ENCODE measurements at regions not wholly inside any gene's neighbourhood (a gene's known extent, or its start where the extent isn't known, plus 50 kb on each side); places are given as distances from the start of the nearest gene placed in this dataset.

DNA sequence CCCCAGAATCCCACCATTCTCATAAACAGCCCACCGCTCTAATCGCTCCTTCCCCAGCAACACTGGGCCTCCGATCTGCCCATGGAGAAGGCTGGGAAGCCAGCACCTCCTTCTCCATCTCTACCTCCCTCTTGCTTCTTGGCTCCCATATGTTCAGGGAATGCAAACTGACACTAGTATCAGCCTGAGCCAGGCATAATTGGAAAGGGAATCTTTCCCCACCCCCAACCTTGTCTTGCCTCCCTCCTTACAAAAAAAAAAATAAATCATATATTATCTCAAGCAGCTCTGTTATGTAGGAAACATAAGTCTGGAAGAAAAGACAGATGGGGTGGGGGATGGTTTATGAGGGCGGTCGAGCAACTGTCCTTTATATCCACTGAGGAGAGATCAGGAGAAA lies 127.2 kb downstream of the NAV1 start:
- H3K9me3 ChIP-seq (replicated peaks in 1 of 2; ENCODE audit: control insufficient read depth in 1 of 2, insufficient read depth in 1 of 2, low read length in 2 of 2), result no peaks in the 10 kb centered on the region
- H3K4me1 ChIP-seq (ENCODE audit: control insufficient read depth in 1 of 2, insufficient read depth in 2 of 2, low read length in 2 of 2), result no peaks in the 10 kb centered on the region
- Mint-ChIP-seq H3K4me1 (no peaks in the 10 kb centered on the region), H3K27me3 (ENCODE audit: low read depth in 3 of 3) (peaks cover 2 to 5% (median 3%) of the 10 kb centered on the region in 3 donors), H3K36me3 (no peaks in the 10 kb centered on the region), H3K9me3 (peaks cover 0 to 1% (median 0%) of the 10 kb centered on the region in 7 donors), H3K27ac (no peak overlapping the region), H3K4me3 (no peak overlapping the region)
- H3K79me2 ChIP-seq (ENCODE audit: insufficient read depth, low read length), result no peaks in the 10 kb centered on the region
- H3K36me3 ChIP-seq (replicated peaks in 1 of 2; ENCODE audit: control insufficient read depth in 1 of 2, insufficient read depth in 2 of 2, low read length in 2 of 2), result no peaks in the 10 kb centered on the region
- H3K27ac ChIP-seq (ENCODE audit: low read depth in 1 of 2, low read length in 2 of 2), result no peak overlapping the region
- intact Hi-C loops (cut with micrococcal nuclease), result no loop called here
- 96% methylated on average over 5 of the region's 5 CpGs for WGBS (ENCODE audit: insufficient coverage)
- no peak overlapping the region for H3K4me2 ChIP-seq (replicated peaks; ENCODE audit: extremely low read depth, low read length, poor library complexity, severe bottlenecking)
- no peak overlapping the region for H3K4me3 ChIP-seq (replicated peaks in 1 of 3; ENCODE audit: low read depth in 2 of 3, low read length in 3 of 3)
- no peak overlapping the region for H2AFZ ChIP-seq (ENCODE audit: insufficient read depth, low read depth, low read length, poor library complexity, severe bottlenecking)
- DNase-seq, result no peak
- no peak overlapping the region for H3K9ac ChIP-seq (ENCODE audit: insufficient read depth, low read length, poor library complexity, severe bottlenecking)
- H3K27me3 ChIP-seq (ENCODE audit: control insufficient read depth in 2 of 2, insufficient read depth in 2 of 2, low read length in 2 of 2), result no peaks in the 10 kb centered on the region
- TF ChIP-seq, protein P1, sequence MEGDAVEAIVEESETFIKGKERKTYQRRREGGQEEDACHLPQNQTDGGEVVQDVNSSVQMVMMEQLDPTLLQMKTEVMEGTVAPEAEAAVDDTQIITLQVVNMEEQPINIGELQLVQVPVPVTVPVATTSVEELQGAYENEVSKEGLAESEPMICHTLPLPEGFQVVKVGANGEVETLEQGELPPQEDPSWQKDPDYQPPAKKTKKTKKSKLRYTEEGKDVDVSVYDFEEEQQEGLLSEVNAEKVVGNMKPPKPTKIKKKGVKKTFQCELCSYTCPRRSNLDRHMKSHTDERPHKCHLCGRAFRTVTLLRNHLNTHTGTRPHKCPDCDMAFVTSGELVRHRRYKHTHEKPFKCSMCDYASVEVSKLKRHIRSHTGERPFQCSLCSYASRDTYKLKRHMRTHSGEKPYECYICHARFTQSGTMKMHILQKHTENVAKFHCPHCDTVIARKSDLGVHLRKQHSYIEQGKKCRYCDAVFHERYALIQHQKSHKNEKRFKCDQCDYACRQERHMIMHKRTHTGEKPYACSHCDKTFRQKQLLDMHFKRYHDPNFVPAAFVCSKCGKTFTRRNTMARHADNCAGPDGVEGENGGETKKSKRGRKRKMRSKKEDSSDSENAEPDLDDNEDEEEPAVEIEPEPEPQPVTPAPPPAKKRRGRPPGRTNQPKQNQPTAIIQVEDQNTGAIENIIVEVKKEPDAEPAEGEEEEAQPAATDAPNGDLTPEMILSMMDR (IDR thresholded peaks at IDR 0.05), result no peak
- H4K20me1 ChIP-seq (ENCODE audit: insufficient read depth, low read length), result no peaks in the 10 kb centered on the region

DNA sequence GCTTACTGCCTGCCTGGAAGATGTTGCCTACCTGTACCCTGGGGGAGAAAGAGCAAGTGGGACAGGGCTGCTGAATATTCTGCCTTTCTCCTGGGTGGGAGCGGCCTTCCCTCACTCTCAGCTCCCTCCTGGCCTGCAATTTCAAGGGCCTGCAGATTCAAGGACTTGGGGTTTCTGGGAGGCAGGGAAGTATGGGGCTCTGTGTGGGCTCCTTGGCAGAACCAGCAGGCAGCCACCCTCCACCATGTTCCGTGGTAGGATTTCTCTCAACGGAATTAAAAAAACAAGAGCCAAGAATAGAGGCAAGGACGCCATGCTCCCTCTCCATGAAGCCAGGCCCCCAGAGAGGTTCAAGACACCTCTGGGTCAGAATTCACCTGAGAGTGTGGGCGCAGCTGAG lies 127.7 kb downstream of the NAV1 start:
- no peak overlapping the region for H3K9ac ChIP-seq (ENCODE audit: insufficient read depth, low read length, poor library complexity, severe bottlenecking)
- peaks cover 2 to 5% (median 3%) of the 10 kb centered on the region in 3 donors for H3K27me3 Mint-ChIP-seq (ENCODE audit: low read depth in 3 of 3)
- no peaks in the 10 kb centered on the region for H3K79me2 ChIP-seq (ENCODE audit: insufficient read depth, low read length)
- H3K4me1 Mint-ChIP-seq, result no peaks in the 10 kb centered on the region
- peaks cover 0 to 1% (median 0%) of the 10 kb centered on the region in 7 donors for H3K9me3 Mint-ChIP-seq
- WGBS (ENCODE audit: insufficient coverage), result 100% methylated on average over 3 of the region's 5 CpGs
- H3K36me3 Mint-ChIP-seq, result no peaks in the 10 kb centered on the region
- no peak for DNase-seq
- intact Hi-C loops (cut with micrococcal nuclease), result no loop called here
- H3K36me3 ChIP-seq (replicated peaks in 1 of 2; ENCODE audit: control insufficient read depth in 1 of 2, insufficient read depth in 2 of 2, low read length in 2 of 2), result no peaks in the 10 kb centered on the region
- H3K27ac Mint-ChIP-seq, result no peak overlapping the region
- H3K4me2 ChIP-seq (replicated peaks; ENCODE audit: extremely low read depth, low read length, poor library complexity, severe bottlenecking), result no peak overlapping the region
- no peak overlapping the region for H3K4me3 ChIP-seq (replicated peaks in 1 of 3; ENCODE audit: low read depth in 2 of 3, low read length in 3 of 3)
- H2AFZ ChIP-seq (ENCODE audit: insufficient read depth, low read depth, low read length, poor library complexity, severe bottlenecking), result no peak overlapping the region
- H4K20me1 ChIP-seq (ENCODE audit: insufficient read depth, low read length), result no peaks in the 10 kb centered on the region
- no peaks in the 10 kb centered on the region for H3K9me3 ChIP-seq (replicated peaks in 1 of 2; ENCODE audit: control insufficient read depth in 1 of 2, insufficient read depth in 1 of 2, low read length in 2 of 2)
- TF ChIP-seq, protein P1 (IDR thresholded peaks at IDR 0.05), result no peak
- no peaks in the 10 kb centered on the region for H3K4me1 ChIP-seq (ENCODE audit: control insufficient read depth in 1 of 2, insufficient read depth in 2 of 2, low read length in 2 of 2)
- no peak overlapping the region for H3K4me3 Mint-ChIP-seq
- no peak overlapping the region for H3K27ac ChIP-seq (ENCODE audit: low read depth in 1 of 2, low read length in 2 of 2)
- H3K27me3 ChIP-seq (ENCODE audit: control insufficient read depth in 2 of 2, insufficient read depth in 2 of 2, low read length in 2 of 2), result no peaks in the 10 kb centered on the region

Data from CD14-positive monocyte (primary cell).